SK-N-SH treated with all-trans-retinoic acid at 6 μM for 48 hours (cell line): ENCODE measurements at regions not wholly inside any gene's neighbourhood (a gene's known extent, or its start where the extent isn't known, plus 50 kb on each side); places are given as distances from the start of the nearest gene placed in this dataset.

Experiments used
- TF ChIP-seq, protein P1 (sequence below): fragments of 250-450 bp; sonication (Bioruptor Pico); IDR thresholded peaks from 2 replicates; pipeline ENCODE4 v1.5.0; 2020; ENCODE audit warnings: mild to moderate bottlenecking, moderate library complexity
- TF ChIP-seq, protein P2 (sequence below): fragments of 250-450 bp; sonication (Bioruptor Pico); IDR thresholded peaks from 2 replicates; pipeline ENCODE4 v1.8.0; 2021; ENCODE audit warnings: low read depth, mild to moderate bottlenecking, moderate library complexity, borderline replicate concordance

DNA sequence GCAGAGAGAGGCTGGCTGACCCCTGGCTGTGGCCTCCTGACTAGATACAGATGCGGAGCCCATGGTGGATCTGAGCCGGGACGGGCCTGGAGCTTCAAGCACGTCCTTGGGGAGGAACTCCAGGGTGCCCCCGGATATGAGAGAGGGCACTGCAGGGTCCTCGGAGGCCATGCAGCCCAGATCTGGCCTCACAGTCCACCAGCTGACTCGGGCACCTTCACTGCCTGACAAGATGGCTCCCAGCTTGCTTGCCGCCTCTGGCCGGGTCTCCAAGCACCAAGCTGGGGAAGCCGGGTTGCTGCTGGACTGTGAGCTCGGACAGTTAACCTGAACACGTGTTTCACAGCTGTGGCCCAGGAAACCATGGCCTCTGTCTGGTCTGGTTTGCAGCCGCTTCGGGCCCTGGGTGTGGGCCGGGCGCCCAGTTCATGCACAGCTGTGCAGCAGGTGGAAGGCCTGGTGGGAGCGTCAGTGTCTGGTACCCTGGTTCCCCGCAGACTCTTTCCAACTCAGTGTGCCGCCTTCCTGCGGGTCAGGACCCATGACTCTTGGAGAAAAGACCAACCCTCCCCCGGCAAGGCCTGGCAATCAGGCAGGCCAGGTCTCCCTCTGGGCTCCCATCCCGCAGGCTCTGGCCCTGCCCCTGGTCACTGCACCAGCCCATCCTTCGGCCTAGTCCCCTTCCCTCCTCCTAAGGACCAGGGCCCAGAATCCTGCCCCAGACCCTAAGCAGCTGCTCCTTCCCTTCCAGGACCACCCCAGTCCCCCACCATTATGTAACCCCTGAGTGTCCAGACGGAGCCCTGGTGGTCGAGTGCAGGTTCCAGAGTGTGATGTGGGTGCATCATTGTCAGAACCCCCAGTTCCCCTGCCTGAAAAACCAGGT, 74.6 kb upstream of the OTOS start:
- TF ChIP-seq, protein P1, sequence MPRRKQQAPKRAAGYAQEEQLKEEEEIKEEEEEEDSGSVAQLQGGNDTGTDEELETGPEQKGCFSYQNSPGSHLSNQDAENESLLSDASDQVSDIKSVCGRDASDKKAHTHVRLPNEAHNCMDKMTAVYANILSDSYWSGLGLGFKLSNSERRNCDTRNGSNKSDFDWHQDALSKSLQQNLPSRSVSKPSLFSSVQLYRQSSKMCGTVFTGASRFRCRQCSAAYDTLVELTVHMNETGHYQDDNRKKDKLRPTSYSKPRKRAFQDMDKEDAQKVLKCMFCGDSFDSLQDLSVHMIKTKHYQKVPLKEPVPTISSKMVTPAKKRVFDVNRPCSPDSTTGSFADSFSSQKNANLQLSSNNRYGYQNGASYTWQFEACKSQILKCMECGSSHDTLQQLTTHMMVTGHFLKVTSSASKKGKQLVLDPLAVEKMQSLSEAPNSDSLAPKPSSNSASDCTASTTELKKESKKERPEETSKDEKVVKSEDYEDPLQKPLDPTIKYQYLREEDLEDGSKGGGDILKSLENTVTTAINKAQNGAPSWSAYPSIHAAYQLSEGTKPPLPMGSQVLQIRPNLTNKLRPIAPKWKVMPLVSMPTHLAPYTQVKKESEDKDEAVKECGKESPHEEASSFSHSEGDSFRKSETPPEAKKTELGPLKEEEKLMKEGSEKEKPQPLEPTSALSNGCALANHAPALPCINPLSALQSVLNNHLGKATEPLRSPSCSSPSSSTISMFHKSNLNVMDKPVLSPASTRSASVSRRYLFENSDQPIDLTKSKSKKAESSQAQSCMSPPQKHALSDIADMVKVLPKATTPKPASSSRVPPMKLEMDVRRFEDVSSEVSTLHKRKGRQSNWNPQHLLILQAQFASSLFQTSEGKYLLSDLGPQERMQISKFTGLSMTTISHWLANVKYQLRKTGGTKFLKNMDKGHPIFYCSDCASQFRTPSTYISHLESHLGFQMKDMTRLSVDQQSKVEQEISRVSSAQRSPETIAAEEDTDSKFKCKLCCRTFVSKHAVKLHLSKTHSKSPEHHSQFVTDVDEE (CRISPR knock-in tag) = no peak
- TF ChIP-seq, protein P2, sequence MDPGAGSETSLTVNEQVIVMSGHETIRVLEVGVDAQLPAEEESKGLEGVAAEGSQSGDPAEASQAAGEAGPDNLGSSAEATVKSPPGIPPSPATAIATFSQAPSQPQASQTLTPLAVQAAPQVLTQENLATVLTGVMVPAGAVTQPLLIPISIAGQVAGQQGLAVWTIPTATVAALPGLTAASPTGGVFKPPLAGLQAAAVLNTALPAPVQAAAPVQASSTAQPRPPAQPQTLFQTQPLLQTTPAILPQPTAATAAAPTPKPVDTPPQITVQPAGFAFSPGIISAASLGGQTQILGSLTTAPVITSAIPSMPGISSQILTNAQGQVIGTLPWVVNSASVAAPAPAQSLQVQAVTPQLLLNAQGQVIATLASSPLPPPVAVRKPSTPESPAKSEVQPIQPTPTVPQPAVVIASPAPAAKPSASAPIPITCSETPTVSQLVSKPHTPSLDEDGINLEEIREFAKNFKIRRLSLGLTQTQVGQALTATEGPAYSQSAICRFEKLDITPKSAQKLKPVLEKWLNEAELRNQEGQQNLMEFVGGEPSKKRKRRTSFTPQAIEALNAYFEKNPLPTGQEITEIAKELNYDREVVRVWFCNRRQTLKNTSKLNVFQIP (CRISPR knock-in tag) = no peak
